SK-N-SH (cell line): ENCODE measurements at regions not wholly inside any gene's neighbourhood (a gene's known extent, or its start where the extent isn't known, plus 50 kb on each side); places are given as distances from the start of the nearest gene placed in this dataset.
A peak's percentile ranks its signal among the peaks of the same experiment; 100 is the strongest.

Source experiments
- CTCF ChIA-PET: fragments of 300-600, 350-600 bp; formaldehyde crosslinking; extraction: SDS; loops from one replicate; lab custom pipeline; 2021; lab: Yijun Ruan, JAX
- POLR2A ChIA-PET: fragments of 350-600 bp; sonication (Branson Sonifier 250); formaldehyde crosslinking; extraction: SDS; loops from one replicate; lab custom pipeline; 2020; ENCODE audit warnings: antibody characterized with exemption, inconsistent platforms; lab: Yijun Ruan, JAX
- DNase-seq: peaks from one replicate; pipeline ENCODE4 v3.0.0; 2012
- H2AFZ ChIP-seq: fragments of 200-600 bp; sonication (generic); 2 replicates; pipeline ENCODE4 v1.8.1; 2016; ENCODE audit warnings: antibody characterized with exemption, mild to moderate bottlenecking, low read depth
- H3F3A ChIP-seq: fragments of 200-600 bp; sonication (generic); replicated peaks from 2 replicates; pipeline ENCODE3; 2016; ENCODE audit warnings: antibody characterized with exemption, mild to moderate bottlenecking; ENCODE audit not compliant: insufficient read depth
- H3K27ac ChIP-seq, 2 experiments: fragments of 200-500 bp in 1 of 2; fragments of 200-600 bp in 1 of 2; sonication (Bioruptor generic) in 1 of 2; sonication (generic), shearing (Covaris generic) in 1 of 2; 2 replicates each; pipeline versions ENCODE4 v1.5.1 to v1.6.1; 2014 to 2016; ENCODE audit warnings: low read depth in 2 of 2, inconsistent platforms in 1 of 2, low read length in 1 of 2, mild to moderate bottlenecking in 1 of 2, mixed read lengths in 1 of 2
- H3K27me3 ChIP-seq: fragments of 200-600 bp; sonication (generic), shearing (Covaris generic); 2 replicates; pipeline ENCODE4 v1.6.1; 2016; ENCODE audit warnings: mixed run types; ENCODE audit not compliant: insufficient read depth
- H3K36me3 ChIP-seq, 2 experiments: fragments of 200-500 bp in 1 of 2; fragments of 200-600 bp in 1 of 2; sonication (Bioruptor generic) in 1 of 2; sonication (generic) in 1 of 2; replicated peaks in 1 of 2; 2 replicates each; pipeline versions ENCODE3 to v1.5.1; 2014 to 2016; ENCODE audit warnings: low read length in 1 of 2, mild to moderate bottlenecking in 1 of 2; ENCODE audit not compliant: insufficient read depth in 2 of 2, control insufficient read depth in 1 of 2
- H3K4me1 ChIP-seq, 2 experiments: fragments of 200-500 bp in 1 of 2; fragments of 200-600 bp in 1 of 2; sonication (Bioruptor generic) in 1 of 2; sonication (generic), shearing (Covaris generic) in 1 of 2; 2 replicates each; pipeline versions ENCODE4 v1.5.1 to v1.6.1; 2014 to 2016; ENCODE audit warnings: low read depth in 1 of 2, low read length in 1 of 2, mixed run types in 1 of 2; ENCODE audit not compliant: insufficient read depth in 2 of 2, control insufficient read depth in 1 of 2
- H3K4me2 ChIP-seq: fragments of 200-600 bp; sonication (generic), shearing (Covaris generic); 2 replicates; pipeline ENCODE4 v1.6.1; 2017; ENCODE audit warnings: mixed run types
- H3K4me3 ChIP-seq, 2 experiments: fragments of 200-500 bp in 1 of 2; fragments of 200-600 bp in 1 of 2; sonication (Bioruptor generic) in 1 of 2; sonication (generic), shearing (Covaris generic) in 1 of 2; 2 replicates each; pipeline versions ENCODE4 v1.5.1 to v1.8.1; 2014 to 2016; ENCODE audit warnings: low read depth in 2 of 2, inconsistent platforms in 1 of 2, low read length in 1 of 2, mild to moderate bottlenecking in 1 of 2, mixed read lengths in 1 of 2, moderate library complexity in 1 of 2
- H3K79me2 ChIP-seq: fragments of 200-600 bp; sonication (generic); 2 replicates; pipeline ENCODE4 v1.8.1; 2017; ENCODE audit warnings: mild to moderate bottlenecking; ENCODE audit not compliant: insufficient read depth
- H3K9ac ChIP-seq: fragments of 200-600 bp; sonication (generic); 2 replicates; pipeline ENCODE4 v1.6.1; 2017; ENCODE audit warnings: mixed run types
- H3K9me2 ChIP-seq: fragments of 200-600 bp; sonication (generic); 2 replicates; pipeline ENCODE4 v1.6.1; 2017; ENCODE audit warnings: mixed run types
- H3K9me3 ChIP-seq: fragments of 200-600 bp; sonication (generic); 2 replicates; pipeline ENCODE4 v1.6.1; 2017; ENCODE audit warnings: mixed run types, mild to moderate bottlenecking, moderate library complexity
- H4K20me1 ChIP-seq: fragments of 200-600 bp; sonication (generic); 2 replicates; pipeline ENCODE4 v1.6.1; 2017; ENCODE audit warnings: mild to moderate bottlenecking, mixed run types; ENCODE audit not compliant: insufficient read depth
- CHD2 ChIP-seq: fragments of 150-350 bp; IDR thresholded peaks from 2 replicates; pipeline ENCODE4 v1.6.1; 2018; ENCODE audit warnings: low read length; ENCODE audit not compliant: partially characterized antibody
- EZH2phosphoT487 ChIP-seq: fragments of 200-600 bp; sonication (generic); IDR thresholded peaks from 2 replicates; pipeline ENCODE4 v1.6.1; 2017; ENCODE audit warnings: low read depth, mixed run types, mild to moderate bottlenecking, antibody characterized with exemption, moderate library complexity, borderline replicate concordance
- GATA2 ChIP-seq: sonication (generic); formaldehyde crosslinking; IDR thresholded peaks from 2 replicates; pipeline ENCODE4 v1.5.0; 2020; ENCODE audit warnings: mild to moderate bottlenecking, missing genetic modification reagents
- MEF2A ChIP-seq: IDR thresholded peaks from 2 replicates; pipeline ENCODE4 v1.4.0; 2012; ENCODE audit warnings: low read depth, borderline replicate concordance
- NRF1 ChIP-seq: IDR thresholded peaks from 2 replicates; pipeline ENCODE4 v1.6.1; 2012; ENCODE audit warnings: low read depth, mild to moderate bottlenecking, low read length
- RCOR1 ChIP-seq: fragments of 150-350 bp; IDR thresholded peaks from 2 replicates; pipeline ENCODE4 v1.6.1; 2017; ENCODE audit warnings: antibody characterized with exemption, low read length
- RXRA ChIP-seq: IDR thresholded peaks from 2 replicates; pipeline ENCODE4 v1.4.0; 2012; ENCODE audit warnings: low read depth, mild to moderate bottlenecking, borderline replicate concordance
- SIN3A ChIP-seq: IDR thresholded peaks from 2 replicates; pipeline ENCODE4 v1.6.1; 2012; ENCODE audit warnings: low read depth, mild to moderate bottlenecking, low read length, moderate library complexity, borderline replicate concordance
- TAF1 ChIP-seq: IDR thresholded peaks from 2 replicates; pipeline ENCODE4 v1.6.1; 2012; ENCODE audit warnings: low read depth, mild to moderate bottlenecking, low read length, moderate library complexity, borderline replicate concordance
- TEAD4 ChIP-seq: IDR thresholded peaks from 2 replicates; pipeline ENCODE4 v1.4.0; 2012; ENCODE audit warnings: mild to moderate bottlenecking, borderline replicate concordance; ENCODE audit not compliant: insufficient read depth
- WGBS: methylation state at CpG from one replicate; pipeline ENCODE4 v1.1.6; 2017; ENCODE audit warnings: low lambda C conversion rate; 5-methylcytosine and 5-hydroxymethylcytosine counted together
- TF ChIP-seq, protein P1 (sequence below): fragments of 150-350 bp; IDR thresholded peaks from 2 replicates; pipeline ENCODE4 v1.6.1; 2017; ENCODE audit warnings: antibody characterized with exemption, low read length, low read depth, borderline replicate concordance
- TF ChIP-seq, protein P2 (sequence below): IDR thresholded peaks from 2 replicates; pipeline ENCODE4 v1.4.0; 2012; ENCODE audit warnings: low read depth, borderline replicate concordance
- TF ChIP-seq, protein P3 (sequence below): fragments of 150-350 bp; IDR thresholded peaks from 2 replicates; pipeline ENCODE4 v1.6.1; 2016; ENCODE audit warnings: mild to moderate bottlenecking, low read depth, low read length
- TF ChIP-seq, protein P4 (sequence below): IDR thresholded peaks from 2 replicates; pipeline ENCODE4; 2012
- TF ChIP-seq, protein P5 (sequence below): IDR thresholded peaks from 2 replicates; pipeline ENCODE4 v1.4.0; 2012; ENCODE audit warnings: low read depth, borderline replicate concordance

DNA sequence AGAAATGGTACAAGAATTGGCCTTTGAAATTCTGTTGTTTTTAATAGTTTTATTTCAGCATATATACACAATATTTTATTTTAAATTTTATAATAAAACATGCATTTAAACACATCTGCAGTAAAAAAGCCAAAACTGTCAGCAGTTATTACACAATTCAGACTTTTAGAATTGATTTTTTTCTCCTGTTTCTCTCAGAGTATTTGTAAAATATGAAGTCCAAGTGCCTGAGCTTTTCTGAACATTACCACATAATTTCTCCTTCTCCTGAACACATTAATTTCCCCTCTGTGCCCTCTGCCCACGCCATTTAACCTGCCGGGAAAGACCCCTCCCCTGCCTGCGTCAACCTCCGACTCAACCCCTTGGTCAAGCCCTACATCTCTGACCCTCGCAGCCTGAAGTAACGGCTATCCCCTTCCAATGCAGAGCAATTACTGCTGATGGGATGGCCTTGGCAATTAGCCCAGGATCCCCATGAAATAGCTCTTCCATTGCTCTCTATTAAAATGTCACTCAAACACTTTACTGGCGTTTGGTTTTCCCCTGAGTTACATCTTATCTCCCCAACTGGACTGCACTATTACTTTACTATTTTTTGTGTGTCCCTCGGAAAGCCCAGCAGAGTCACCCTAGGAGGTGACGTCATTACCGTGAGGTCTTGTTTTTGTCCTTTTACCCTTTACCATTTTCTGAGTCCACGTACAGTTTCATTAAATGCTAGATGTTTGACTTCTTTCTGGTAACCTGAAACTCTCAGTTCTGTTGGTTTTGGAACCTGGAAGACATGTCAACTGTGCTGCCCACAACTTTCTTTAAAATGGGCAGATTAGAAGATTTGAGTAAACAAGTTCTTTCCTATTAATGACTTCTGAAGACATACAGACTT, 146.7 kb upstream of the TAB2 start:
- ChIA-PET POLR2A (no interaction called here), CTCF (interaction anchor here (0.6 to 1.5 kb wide), 2 partner anchors 21 to 324 kb away, joined by 3 read pairs; no protein-coding TSS in a partner anchor)
- no peak overlapping the region for H3K4me2 ChIP-seq
- peaks cover 11 to 33% of the 10 kb centered on the region in 2 experiments; a peak in 3 of 4 replicates for H3K4me1 ChIP-seq
- H3K9me3 ChIP-seq = no peaks in the 10 kb centered on the region
- no peaks in the 10 kb centered on the region for H3K79me2 ChIP-seq
- peaks cover 5% of the 10 kb centered on the region for H3F3A ChIP-seq
- no peaks in the 10 kb centered on the region for H4K20me1 ChIP-seq
- H2AFZ ChIP-seq = no peak overlapping the region
- TF ChIP-seq, protein P1, sequence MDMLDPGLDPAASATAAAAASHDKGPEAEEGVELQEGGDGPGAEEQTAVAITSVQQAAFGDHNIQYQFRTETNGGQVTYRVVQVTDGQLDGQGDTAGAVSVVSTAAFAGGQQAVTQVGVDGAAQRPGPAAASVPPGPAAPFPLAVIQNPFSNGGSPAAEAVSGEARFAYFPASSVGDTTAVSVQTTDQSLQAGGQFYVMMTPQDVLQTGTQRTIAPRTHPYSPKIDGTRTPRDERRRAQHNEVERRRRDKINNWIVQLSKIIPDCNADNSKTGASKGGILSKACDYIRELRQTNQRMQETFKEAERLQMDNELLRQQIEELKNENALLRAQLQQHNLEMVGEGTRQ = no peak
- TF ChIP-seq CHD2 = no peak
- TF ChIP-seq GATA2 (CRISPR knock-in tag) = peak; percentile 17; the same call in 1 of the 2 replicates
- TF ChIP-seq RCOR1 = no peak
- TF ChIP-seq, protein P2, sequence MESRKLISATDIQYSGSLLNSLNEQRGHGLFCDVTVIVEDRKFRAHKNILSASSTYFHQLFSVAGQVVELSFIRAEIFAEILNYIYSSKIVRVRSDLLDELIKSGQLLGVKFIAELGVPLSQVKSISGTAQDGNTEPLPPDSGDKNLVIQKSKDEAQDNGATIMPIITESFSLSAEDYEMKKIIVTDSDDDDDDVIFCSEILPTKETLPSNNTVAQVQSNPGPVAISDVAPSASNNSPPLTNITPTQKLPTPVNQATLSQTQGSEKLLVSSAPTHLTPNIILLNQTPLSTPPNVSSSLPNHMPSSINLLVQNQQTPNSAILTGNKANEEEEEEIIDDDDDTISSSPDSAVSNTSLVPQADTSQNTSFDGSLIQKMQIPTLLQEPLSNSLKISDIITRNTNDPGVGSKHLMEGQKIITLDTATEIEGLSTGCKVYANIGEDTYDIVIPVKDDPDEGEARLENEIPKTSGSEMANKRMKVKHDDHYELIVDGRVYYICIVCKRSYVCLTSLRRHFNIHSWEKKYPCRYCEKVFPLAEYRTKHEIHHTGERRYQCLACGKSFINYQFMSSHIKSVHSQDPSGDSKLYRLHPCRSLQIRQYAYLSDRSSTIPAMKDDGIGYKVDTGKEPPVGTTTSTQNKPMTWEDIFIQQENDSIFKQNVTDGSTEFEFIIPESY = no peak
- no peaks in the 10 kb centered on the region for H3K9me2 ChIP-seq
- H3K27ac ChIP-seq = no peak overlapping the region
- WGBS = 64% methylated on average over 11 of the region's 11 CpGs
- no peaks in the 10 kb centered on the region for H3K27me3 ChIP-seq
- no peaks in the 10 kb centered on the region for H3K36me3 ChIP-seq
- no peak overlapping the region for H3K9ac ChIP-seq
- DNase-seq = peak; percentile 47
- no peak overlapping the region for H3K4me3 ChIP-seq

DNA sequence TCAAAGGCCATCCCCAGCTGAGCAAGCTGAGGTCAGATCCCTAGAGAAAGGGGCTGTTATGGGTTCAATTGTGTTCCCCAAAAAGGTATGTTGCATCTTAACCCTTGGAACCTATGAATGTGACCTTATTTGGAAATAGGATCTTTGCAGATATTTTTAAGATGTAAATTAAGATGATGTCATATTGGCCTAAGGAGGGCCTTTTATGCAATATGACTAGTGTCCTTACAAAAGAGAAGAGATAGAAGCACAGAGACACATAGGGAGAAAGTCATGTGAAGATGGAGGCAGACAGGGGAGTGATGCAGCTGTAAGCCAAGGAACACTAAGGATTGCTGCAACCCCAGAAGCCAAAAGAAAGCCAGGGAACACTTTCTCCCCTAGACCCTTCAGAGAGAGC, 144.3 kb upstream of the TAB2 start:
- H2AFZ ChIP-seq = no peak overlapping the region
- H3F3A ChIP-seq = no peaks in the 10 kb centered on the region
- H3K4me2 ChIP-seq = no peak overlapping the region
- no peak for DNase-seq
- no peaks in the 10 kb centered on the region for H4K20me1 ChIP-seq
- CTCF ChIA-PET = no interaction called here
- no peaks in the 10 kb centered on the region for H3K9me2 ChIP-seq
- no peak for TF ChIP-seq RCOR1
- no peak for TF ChIP-seq EZH2phosphoT487
- TF ChIP-seq RXRA = no peak
- TF ChIP-seq TEAD4 = no peak
- no peak for TF ChIP-seq TAF1
- TF ChIP-seq, protein P3, sequence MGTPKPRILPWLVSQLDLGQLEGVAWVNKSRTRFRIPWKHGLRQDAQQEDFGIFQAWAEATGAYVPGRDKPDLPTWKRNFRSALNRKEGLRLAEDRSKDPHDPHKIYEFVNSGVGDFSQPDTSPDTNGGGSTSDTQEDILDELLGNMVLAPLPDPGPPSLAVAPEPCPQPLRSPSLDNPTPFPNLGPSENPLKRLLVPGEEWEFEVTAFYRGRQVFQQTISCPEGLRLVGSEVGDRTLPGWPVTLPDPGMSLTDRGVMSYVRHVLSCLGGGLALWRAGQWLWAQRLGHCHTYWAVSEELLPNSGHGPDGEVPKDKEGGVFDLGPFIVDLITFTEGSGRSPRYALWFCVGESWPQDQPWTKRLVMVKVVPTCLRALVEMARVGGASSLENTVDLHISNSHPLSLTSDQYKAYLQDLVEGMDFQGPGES = no peak
- no peak for TF ChIP-seq SIN3A
- no peak for TF ChIP-seq MEF2A
- TF ChIP-seq, protein P2 = no peak
- TF ChIP-seq, protein P4, sequence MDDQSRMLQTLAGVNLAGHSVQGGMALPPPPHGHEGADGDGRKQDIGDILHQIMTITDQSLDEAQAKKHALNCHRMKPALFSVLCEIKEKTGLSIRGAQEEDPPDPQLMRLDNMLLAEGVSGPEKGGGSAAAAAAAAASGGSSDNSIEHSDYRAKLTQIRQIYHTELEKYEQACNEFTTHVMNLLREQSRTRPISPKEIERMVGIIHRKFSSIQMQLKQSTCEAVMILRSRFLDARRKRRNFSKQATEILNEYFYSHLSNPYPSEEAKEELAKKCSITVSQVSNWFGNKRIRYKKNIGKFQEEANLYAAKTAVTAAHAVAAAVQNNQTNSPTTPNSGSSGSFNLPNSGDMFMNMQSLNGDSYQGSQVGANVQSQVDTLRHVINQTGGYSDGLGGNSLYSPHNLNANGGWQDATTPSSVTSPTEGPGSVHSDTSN = no peak
- TF ChIP-seq, protein P5, sequence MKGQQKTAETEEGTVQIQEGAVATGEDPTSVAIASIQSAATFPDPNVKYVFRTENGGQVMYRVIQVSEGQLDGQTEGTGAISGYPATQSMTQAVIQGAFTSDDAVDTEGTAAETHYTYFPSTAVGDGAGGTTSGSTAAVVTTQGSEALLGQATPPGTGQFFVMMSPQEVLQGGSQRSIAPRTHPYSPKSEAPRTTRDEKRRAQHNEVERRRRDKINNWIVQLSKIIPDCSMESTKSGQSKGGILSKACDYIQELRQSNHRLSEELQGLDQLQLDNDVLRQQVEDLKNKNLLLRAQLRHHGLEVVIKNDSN = no peak
- TF ChIP-seq NRF1 = no peak
- H3K27me3 ChIP-seq = no peaks in the 10 kb centered on the region
- no peak overlapping the region for H3K9ac ChIP-seq
- no peaks in the 10 kb centered on the region for H3K9me3 ChIP-seq
- no peaks in the 10 kb centered on the region for H3K36me3 ChIP-seq
- H3K4me3 ChIP-seq = no peak overlapping the region
- H3K79me2 ChIP-seq = no peaks in the 10 kb centered on the region
- POLR2A ChIA-PET = no interaction called here
- no peak overlapping the region for H3K27ac ChIP-seq
- peaks cover 0 to 18% of the 10 kb centered on the region in 2 experiments; a peak in 2 of 4 replicates for H3K4me1 ChIP-seq
